ENCODE measurements at regions not wholly inside any gene's neighbourhood (a gene's known extent, or its start where the extent isn't known, plus 50 kb on each side); places are given as distances from the start of the nearest gene placed in this dataset.
A peak's percentile ranks its signal among the peaks of the same experiment; 100 is the strongest.

DNA sequence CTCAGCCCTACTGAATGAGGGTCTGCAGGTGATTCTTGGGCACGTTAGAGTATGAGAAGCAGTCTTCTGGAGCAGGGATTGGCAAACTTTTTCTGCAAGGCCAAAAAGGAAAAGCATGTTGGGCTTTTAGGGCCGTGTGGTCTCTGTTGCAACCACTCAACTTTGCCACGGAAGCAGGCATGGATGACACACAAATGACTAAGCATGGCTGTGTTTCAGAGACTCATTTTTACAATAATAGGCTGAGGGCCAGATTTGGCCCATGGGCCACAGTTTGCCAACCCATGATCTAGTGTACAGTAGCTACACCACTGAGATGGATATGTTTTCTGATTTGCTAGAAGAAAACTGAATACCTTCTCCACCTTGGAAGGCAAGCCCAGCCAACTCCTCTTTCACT is 66.1 kb upstream of the PRICKLE2 start:
- peak; percentile 52 for DNase-seq (ENCODE audit: extremely low read depth, low read depth)
- TF ChIP-seq, protein P1, sequence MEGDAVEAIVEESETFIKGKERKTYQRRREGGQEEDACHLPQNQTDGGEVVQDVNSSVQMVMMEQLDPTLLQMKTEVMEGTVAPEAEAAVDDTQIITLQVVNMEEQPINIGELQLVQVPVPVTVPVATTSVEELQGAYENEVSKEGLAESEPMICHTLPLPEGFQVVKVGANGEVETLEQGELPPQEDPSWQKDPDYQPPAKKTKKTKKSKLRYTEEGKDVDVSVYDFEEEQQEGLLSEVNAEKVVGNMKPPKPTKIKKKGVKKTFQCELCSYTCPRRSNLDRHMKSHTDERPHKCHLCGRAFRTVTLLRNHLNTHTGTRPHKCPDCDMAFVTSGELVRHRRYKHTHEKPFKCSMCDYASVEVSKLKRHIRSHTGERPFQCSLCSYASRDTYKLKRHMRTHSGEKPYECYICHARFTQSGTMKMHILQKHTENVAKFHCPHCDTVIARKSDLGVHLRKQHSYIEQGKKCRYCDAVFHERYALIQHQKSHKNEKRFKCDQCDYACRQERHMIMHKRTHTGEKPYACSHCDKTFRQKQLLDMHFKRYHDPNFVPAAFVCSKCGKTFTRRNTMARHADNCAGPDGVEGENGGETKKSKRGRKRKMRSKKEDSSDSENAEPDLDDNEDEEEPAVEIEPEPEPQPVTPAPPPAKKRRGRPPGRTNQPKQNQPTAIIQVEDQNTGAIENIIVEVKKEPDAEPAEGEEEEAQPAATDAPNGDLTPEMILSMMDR (IDR thresholded peaks at IDR 0.05; ENCODE audit: low read depth, low read length, missing control alignments): no peak
- H3K4me3 ChIP-seq (replicated peaks; ENCODE audit: low read depth, low read length): no peak overlapping the region

DNA sequence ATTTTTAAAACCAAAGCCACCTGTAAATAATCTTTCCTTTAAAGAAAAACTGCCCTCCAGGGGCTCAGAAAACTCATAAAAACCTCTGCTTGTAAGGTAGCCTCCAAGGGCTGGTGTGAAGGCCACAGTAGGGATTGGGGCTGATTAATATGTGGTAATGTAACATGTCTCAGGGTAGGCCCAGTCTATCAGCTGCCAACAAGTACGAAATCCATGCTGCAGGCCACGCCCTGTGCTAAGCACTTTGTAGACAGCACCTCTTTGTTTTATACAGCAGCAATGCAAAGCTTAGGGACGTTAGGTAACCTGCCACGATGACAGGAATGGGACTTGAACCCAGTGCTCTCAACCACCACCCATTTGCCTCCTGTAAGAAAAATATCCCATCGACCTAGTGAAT is 65.6 kb upstream of the PRICKLE2 start:
- TF ChIP-seq, protein P1 (IDR thresholded peaks at IDR 0.05; ENCODE audit: low read depth, low read length, missing control alignments): no peak
- DNase-seq (ENCODE audit: extremely low read depth, low read depth): no peak
- no peak overlapping the region for H3K4me3 ChIP-seq (replicated peaks; ENCODE audit: low read depth, low read length)

DNA sequence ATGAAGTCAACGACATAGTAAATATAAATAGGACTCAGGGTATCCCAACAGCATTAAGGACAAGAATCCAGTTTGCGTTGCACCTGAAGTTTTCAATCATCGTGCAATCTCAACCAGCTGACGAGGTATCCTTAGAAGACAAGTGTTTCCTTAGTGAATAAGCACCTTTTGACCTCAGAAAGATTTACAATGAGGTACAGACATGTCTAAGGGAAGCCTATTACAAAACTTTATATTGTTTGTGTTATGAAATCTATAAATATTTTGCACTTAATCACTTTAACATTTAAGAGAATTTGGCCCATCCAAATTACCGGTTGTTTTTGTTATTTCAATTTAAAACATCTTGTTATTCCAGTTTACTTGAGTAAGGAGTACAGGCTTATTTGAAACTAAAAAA is 64.9 kb upstream of the PRICKLE2 start:
- H3K4me3 ChIP-seq (replicated peaks; ENCODE audit: low read depth, low read length): no peak overlapping the region
- DNase-seq (ENCODE audit: extremely low read depth, low read depth): no peak
- TF ChIP-seq, protein P1 (IDR thresholded peaks at IDR 0.05; ENCODE audit: low read depth, low read length, missing control alignments): no peak

- no peak for DNase-seq (ENCODE audit: extremely low read depth, low read depth)
- TF ChIP-seq, protein P1 (IDR thresholded peaks at IDR 0.05; ENCODE audit: low read depth, low read length, missing control alignments): no peak
- H3K4me3 ChIP-seq (replicated peaks; ENCODE audit: low read depth, low read length): no peak overlapping the region
These were observed 64.4 kb upstream of the PRICKLE2 start for GRCh38 chr3:64289622-64290021.

- no peak overlapping the region for H3K4me3 ChIP-seq (replicated peaks; ENCODE audit: low read depth, low read length)
- TF ChIP-seq, protein P1 (IDR thresholded peaks at IDR 0.05; ENCODE audit: low read depth, low read length, missing control alignments): no peak
- DNase-seq (ENCODE audit: extremely low read depth, low read depth): no peak
These were observed 53.4 kb upstream of the PRICKLE2 start for GRCh38 chr3:64278625-64279024.

DNA sequence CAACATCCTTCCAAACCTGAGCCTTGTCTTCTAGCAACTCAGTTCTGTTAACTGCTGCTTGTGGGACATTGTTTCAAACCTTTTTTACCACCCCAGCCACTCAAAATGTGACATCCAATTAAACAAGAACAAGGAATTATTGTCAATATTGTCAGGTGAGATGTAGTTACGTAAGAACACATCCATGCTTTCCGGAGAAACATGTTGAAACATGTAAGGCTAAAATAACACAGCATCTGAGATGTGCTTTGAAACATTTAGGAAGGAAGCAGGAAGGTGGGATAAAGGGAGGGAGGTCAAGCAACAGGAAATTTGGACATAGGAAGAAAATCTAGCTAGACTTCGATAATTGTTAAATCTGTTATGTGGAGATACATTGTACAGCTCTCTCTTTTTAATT is 50.9 kb upstream of the PRICKLE2 start:
- TF ChIP-seq, protein P1 (IDR thresholded peaks at IDR 0.05; ENCODE audit: low read depth, low read length, missing control alignments): no peak
- H3K4me3 ChIP-seq (replicated peaks; ENCODE audit: low read depth, low read length): no peak overlapping the region

More for the DNA sequence above, 50.9 kb upstream of the PRICKLE2 start:
- no peak for DNase-seq (ENCODE audit: extremely low read depth, low read depth)

Measured in HFF-Myc (cell line).